DOHH2 (cell line): ENCODE measurements at regions not wholly inside any gene's neighbourhood (a gene's known extent, or its start where the extent isn't known, plus 50 kb on each side); places are given as distances from the start of the nearest gene placed in this dataset.
A peak's percentile ranks its signal among the peaks of the same experiment; 100 is the strongest.

Experiments
- H3F3A ChIP-seq: fragments of 200-600 bp; sonication (generic), shearing (Covaris generic); 2 replicates; pipeline ENCODE4 v1.6.0; 2016; ENCODE audit warnings: antibody characterized with exemption, mild to moderate bottlenecking; ENCODE audit not compliant: control insufficient read depth, insufficient read depth
- H3K27ac ChIP-seq: fragments of 200-600 bp; sonication (generic); 2 replicates; pipeline ENCODE4 v1.5.1; 2014; ENCODE audit warnings: low read depth, mild to moderate bottlenecking, low read length, moderate library complexity
- H3K27me3 ChIP-seq: fragments of 200-600 bp; sonication (generic); 2 replicates; pipeline ENCODE4 v1.6.1; 2014; ENCODE audit warnings: mild to moderate bottlenecking, low read length, mixed read lengths; ENCODE audit not compliant: control insufficient read depth
- H3K36me3 ChIP-seq: fragments of 200-600 bp; sonication (generic); 2 replicates; pipeline ENCODE4 v1.6.1; 2014; ENCODE audit warnings: mild to moderate bottlenecking, low read length, moderate library complexity, mixed read lengths; ENCODE audit not compliant: control insufficient read depth
- H3K4me1 ChIP-seq: fragments of 200-600 bp; sonication (generic); 2 replicates; pipeline ENCODE4 v1.6.1; 2014; ENCODE audit warnings: mild to moderate bottlenecking, low read length, mixed read lengths; ENCODE audit not compliant: control insufficient read depth
- H3K4me2 ChIP-seq: fragments of 200-600 bp; sonication (generic); 2 replicates; pipeline ENCODE4 v1.6.0; 2014; ENCODE audit warnings: mild to moderate bottlenecking, low read length, moderate library complexity
- H3K4me3 ChIP-seq: fragments of 200-600 bp; sonication (generic); 2 replicates; pipeline ENCODE4 v1.5.1; 2014; ENCODE audit warnings: mild to moderate bottlenecking, low read length, mixed read lengths
- H3K79me2 ChIP-seq: fragments of 200-600 bp; sonication (generic); 2 replicates; pipeline ENCODE4 v1.6.1; 2014; ENCODE audit warnings: mild to moderate bottlenecking, low read length, mixed read lengths; ENCODE audit not compliant: control insufficient read depth
- H3K9me2 ChIP-seq: fragments of 200-600 bp; sonication (generic); replicated peaks from 2 replicates; pipeline ENCODE4 v1.6.1; 2014; ENCODE audit warnings: mild to moderate bottlenecking, low read length, mixed read lengths; ENCODE audit not compliant: control insufficient read depth
- H3K9me3 ChIP-seq: fragments of 200-600 bp; sonication (generic); 2 replicates; pipeline ENCODE4 v1.6.1; 2014; ENCODE audit warnings: antibody characterized with exemption, low read length, mixed read lengths; ENCODE audit not compliant: control insufficient read depth, insufficient read depth
- H4K20me1 ChIP-seq: fragments of 200-600 bp; sonication (generic); 2 replicates; pipeline ENCODE4 v1.6.0; 2014; ENCODE audit warnings: low read depth, mild to moderate bottlenecking, antibody characterized with exemption, low read length, moderate library complexity; ENCODE audit not compliant: control insufficient read depth, insufficient read depth
- CTCF ChIP-seq: fragments of 200-600 bp; sonication (generic); IDR thresholded peaks from one replicate; pipeline ENCODE4 v1.5.1; 2014; ENCODE audit warnings: antibody characterized with exemption, mild to moderate bottlenecking, low read depth, low read length; ENCODE audit not compliant: poor library complexity, severe bottlenecking
- EZH2phosphoT487 ChIP-seq: fragments of 200-600 bp; sonication (generic); IDR thresholded peaks from 2 replicates; pipeline ENCODE4 v1.6.1; 2017; ENCODE audit warnings: borderline replicate concordance, mild to moderate bottlenecking, antibody characterized with exemption, low read length, moderate library complexity, mixed read lengths

- no peaks in the 10 kb centered on the region for H3F3A ChIP-seq
- no peaks in the 10 kb centered on the region for H3K36me3 ChIP-seq
- no peaks in the 10 kb centered on the region for H3K4me1 ChIP-seq
- no peaks in the 10 kb centered on the region for H3K79me2 ChIP-seq
- no peak for TF ChIP-seq EZH2phosphoT487
- no peak for TF ChIP-seq CTCF
- no peaks in the 10 kb centered on the region for H3K27me3 ChIP-seq
- no peak overlapping the region for H3K4me3 ChIP-seq
- H4K20me1 ChIP-seq = no peaks in the 10 kb centered on the region
- H3K27ac ChIP-seq = no peak overlapping the region
- no peaks in the 10 kb centered on the region for H3K9me2 ChIP-seq
- no peak overlapping the region for H3K4me2 ChIP-seq
- no peaks in the 10 kb centered on the region for H3K9me3 ChIP-seq
Observed at GRCh38 chr1:218982482-218982881, 191.2 kb upstream of the LYPLAL1 start.

- no peaks in the 10 kb centered on the region for H3K4me1 ChIP-seq
- H3K79me2 ChIP-seq = no peaks in the 10 kb centered on the region
- no peaks in the 10 kb centered on the region for H3F3A ChIP-seq
- TF ChIP-seq EZH2phosphoT487 (no peak), CTCF (no peak)
- H3K9me3 ChIP-seq = no peaks in the 10 kb centered on the region
- no peaks in the 10 kb centered on the region for H3K36me3 ChIP-seq
- H3K27ac ChIP-seq = no peak overlapping the region
- H3K9me2 ChIP-seq = no peaks in the 10 kb centered on the region
- no peaks in the 10 kb centered on the region for H3K27me3 ChIP-seq
- no peak overlapping the region for H3K4me3 ChIP-seq
- no peak overlapping the region for H3K4me2 ChIP-seq
- H4K20me1 ChIP-seq = no peaks in the 10 kb centered on the region
Observed at GRCh38 chr1:218983433-218983832, 190.2 kb upstream of the LYPLAL1 start.

- Histone ChIP-seq H3K27ac (no peak overlapping the region), H3F3A (no peaks in the 10 kb centered on the region), H3K9me2 (no peaks in the 10 kb centered on the region), H3K27me3 (no peaks in the 10 kb centered on the region), H3K36me3 (no peaks in the 10 kb centered on the region), H3K4me3 (no peak overlapping the region), H3K4me2 (no peak overlapping the region), H3K79me2 (no peaks in the 10 kb centered on the region), H4K20me1 (no peaks in the 10 kb centered on the region), H3K4me1 (no peaks in the 10 kb centered on the region), H3K9me3 (no peaks in the 10 kb centered on the region)
- no peak for TF ChIP-seq EZH2phosphoT487
- TF ChIP-seq CTCF = peak; percentile 41
Observed at GRCh38 chr1:218983848-218984247, 189.8 kb upstream of the LYPLAL1 start.

- Histone ChIP-seq H4K20me1 (no peaks in the 10 kb centered on the region), H3K27me3 (no peaks in the 10 kb centered on the region), H3K79me2 (no peaks in the 10 kb centered on the region), H3K4me1 (no peaks in the 10 kb centered on the region), H3K9me3 (no peaks in the 10 kb centered on the region), H3K9me2 (no peaks in the 10 kb centered on the region), H3F3A (no peaks in the 10 kb centered on the region), H3K4me2 (no peak overlapping the region), H3K27ac (no peak overlapping the region), H3K4me3 (no peak overlapping the region), H3K36me3 (no peaks in the 10 kb centered on the region)
- TF ChIP-seq CTCF (no peak), EZH2phosphoT487 (no peak)
Observed at GRCh38 chr1:218985424-218985984, 188.2 kb upstream of the LYPLAL1 start.
